Astrocyte (in vitro differentiated cells and primary cell): ENCODE measurements at regions not wholly inside any gene's neighbourhood (a gene's known extent, or its start where the extent isn't known, plus 50 kb on each side); places are given as distances from the start of the nearest gene placed in this dataset.
A peak's percentile ranks its signal among the peaks of the same experiment; 100 is the strongest.

Experiments
- DNase-seq: peaks from one replicate; pipeline ENCODE4 v3.0.0-alpha.2; 2010; ENCODE audit warnings: low read depth
- FAIRE-seq: peaks from 2 replicates; lab custom pipeline; 2011; peaks lifted over from hg19 to GRCh38; lab: Jason Lieb, UNC
- H2AFZ ChIP-seq: 2 replicates; pipeline ENCODE4 v1.6.0; 2012; ENCODE audit warnings: low read depth, low read length, inconsistent platforms
- H3K27ac ChIP-seq: 2 replicates; pipeline ENCODE4 v1.5.1; 2011; ENCODE audit warnings: low read depth, low read length, inconsistent platforms
- H3K27me3 ChIP-seq: 2 replicates; pipeline ENCODE4 v1.6.0; 2011; ENCODE audit warnings: low read length, inconsistent platforms; ENCODE audit not compliant: insufficient read depth
- H3K36me3 ChIP-seq: 2 replicates; pipeline ENCODE4 v1.5.1; 2011; ENCODE audit warnings: low read length, inconsistent platforms; ENCODE audit not compliant: insufficient read depth
- H3K4me1 ChIP-seq: 2 replicates; pipeline ENCODE4 v1.5.1; 2011; ENCODE audit warnings: low read length, inconsistent platforms; ENCODE audit not compliant: insufficient read depth
- H3K4me2 ChIP-seq: 2 replicates; pipeline ENCODE4 v1.6.0; 2012; ENCODE audit warnings: low read length, inconsistent platforms
- H3K4me3 ChIP-seq: 2 replicates; pipeline ENCODE4 v1.5.1; 2011; ENCODE audit warnings: low read depth, mild to moderate bottlenecking, low read length, inconsistent platforms; ENCODE audit not compliant: insufficient read depth
- H3K79me2 ChIP-seq: 2 replicates; pipeline ENCODE4 v1.6.0; 2012; ENCODE audit warnings: mild to moderate bottlenecking, low read length, inconsistent platforms; ENCODE audit not compliant: insufficient read depth
- H3K9ac ChIP-seq: 2 replicates; pipeline ENCODE4 v1.6.0; 2012; ENCODE audit warnings: mild to moderate bottlenecking, low read length, inconsistent platforms
- H3K9me3 ChIP-seq: 2 replicates; pipeline ENCODE4 v1.5.1; 2012; ENCODE audit warnings: low read depth, mild to moderate bottlenecking, low read length, inconsistent platforms; ENCODE audit not compliant: insufficient read depth
- H4K20me1 ChIP-seq: 2 replicates; pipeline ENCODE4 v1.6.0; 2012; ENCODE audit warnings: low read length, inconsistent platforms; ENCODE audit not compliant: insufficient read depth
- H3K27ac Mint-ChIP-seq: one replicate; pipeline ENCODE4 v1.8.0; 2021; ENCODE audit warnings: mild to moderate bottlenecking, mixed read lengths; ENCODE audit not compliant: unreplicated experiment
- H3K27me3 Mint-ChIP-seq: one replicate; pipeline ENCODE4 v1.8.0; 2021; ENCODE audit warnings: low read depth, mixed read lengths; ENCODE audit not compliant: unreplicated experiment
- H3K36me3 Mint-ChIP-seq: one replicate; pipeline ENCODE4 v1.8.0; 2021; ENCODE audit warnings: low read depth, mixed read lengths; ENCODE audit not compliant: unreplicated experiment
- H3K4me1 Mint-ChIP-seq: one replicate; pipeline ENCODE4 v1.8.0; 2021; ENCODE audit warnings: low read depth, mixed read lengths; ENCODE audit not compliant: unreplicated experiment
- H3K4me3 Mint-ChIP-seq: one replicate; pipeline ENCODE4 v1.8.0; 2021; ENCODE audit warnings: mild to moderate bottlenecking, moderate library complexity, mixed read lengths; ENCODE audit not compliant: unreplicated experiment
- H3K9me3 Mint-ChIP-seq: one replicate; pipeline ENCODE4 v1.8.0; 2021; ENCODE audit warnings: mild to moderate bottlenecking, mixed read lengths; ENCODE audit not compliant: unreplicated experiment
- CTCF ChIP-seq: IDR thresholded peaks from 2 replicates; pipeline ENCODE4 v1.5.1; 2011; ENCODE audit warnings: low read depth, mild to moderate bottlenecking, inconsistent platforms, low read length, moderate library complexity; ENCODE audit not compliant: insufficient read depth
- EZH2 ChIP-seq: IDR thresholded peaks from 2 replicates; pipeline ENCODE4 v1.6.1; 2012; ENCODE audit warnings: mild to moderate bottlenecking, low read length, inconsistent platforms; ENCODE audit not compliant: insufficient read depth

- Histone ChIP-seq H3K79me2 (no peaks in the 10 kb centered on the region), H3K36me3 (no peaks in the 10 kb centered on the region), H3K4me3 (no peak overlapping the region), H3K27ac (no peak overlapping the region), H4K20me1 (no peaks in the 10 kb centered on the region), H3K9me3 (no peaks in the 10 kb centered on the region), H3K4me2 (no peak overlapping the region), H3K4me1 (peaks cover 9% of the 10 kb centered on the region), H2AFZ (no peak overlapping the region), H3K27me3 (no peaks in the 10 kb centered on the region), H3K9ac (no peak overlapping the region)
- FAIRE-seq, result no peak
- Mint-ChIP-seq H3K27ac (no peak overlapping the region), H3K9me3 (peaks cover 1% of the 10 kb centered on the region), H3K27me3 (no peaks in the 10 kb centered on the region), H3K36me3 (no peaks in the 10 kb centered on the region), H3K4me1 (peaks cover 5% of the 10 kb centered on the region), H3K4me3 (no peak overlapping the region)
- TF ChIP-seq CTCF, result no peak
- TF ChIP-seq EZH2, result no peak
- no peak for DNase-seq
Observed at GRCh38 chr4:158099686-158100085, 73.1 kb downstream of the GASK1B start.

GRCh38 chr4:158098802-158099201 is 74.0 kb downstream of the GASK1B start:
- FAIRE-seq (no peak), DNase-seq (no peak)
- H3K36me3 Mint-ChIP-seq, result no peaks in the 10 kb centered on the region
- H3K4me3 Mint-ChIP-seq, result no peak overlapping the region
- no peak overlapping the region for H3K4me3 ChIP-seq
- H3K27me3 Mint-ChIP-seq, result no peaks in the 10 kb centered on the region
- no peak overlapping the region for H3K4me2 ChIP-seq
- no peaks in the 10 kb centered on the region for H3K36me3 ChIP-seq
- H3K9ac ChIP-seq, result no peak overlapping the region
- H4K20me1 ChIP-seq, result no peaks in the 10 kb centered on the region
- no peak overlapping the region for H3K27ac Mint-ChIP-seq
- H2AFZ ChIP-seq, result no peak overlapping the region
- no peaks in the 10 kb centered on the region for H3K27me3 ChIP-seq
- peaks cover 12% of the 10 kb centered on the region for H3K4me1 Mint-ChIP-seq
- peaks cover 1% of the 10 kb centered on the region for H3K9me3 Mint-ChIP-seq
- H3K9me3 ChIP-seq, result no peaks in the 10 kb centered on the region
- peaks cover 18% of the 10 kb centered on the region for H3K4me1 ChIP-seq
- TF ChIP-seq EZH2, result no peak
- TF ChIP-seq CTCF, result no peak
- H3K79me2 ChIP-seq, result no peaks in the 10 kb centered on the region
- H3K27ac ChIP-seq, result no peak overlapping the region

GRCh38 chr4:158094413-158095134 is 78.3 kb downstream of the GASK1B start:
- Histone ChIP-seq H3K36me3 (no peaks in the 10 kb centered on the region), H3K4me3 (no peak overlapping the region), H3K79me2 (no peaks in the 10 kb centered on the region), H3K9me3 (no peaks in the 10 kb centered on the region), H4K20me1 (no peaks in the 10 kb centered on the region), H2AFZ (no peak overlapping the region), H3K4me2 (peak overlapping the region; percentile 59), H3K27me3 (no peaks in the 10 kb centered on the region), H3K27ac (peak overlapping the region; percentile 69), H3K9ac (peak overlapping the region; percentile 51), H3K4me1 (peaks cover 20% of the 10 kb centered on the region)
- DNase-seq (peak; percentile 96), FAIRE-seq (no peak)
- H3K36me3 Mint-ChIP-seq, result no peaks in the 10 kb centered on the region
- H3K27me3 Mint-ChIP-seq, result no peaks in the 10 kb centered on the region
- no peak for TF ChIP-seq EZH2
- no peak for TF ChIP-seq CTCF
- H3K9me3 Mint-ChIP-seq, result peaks cover 1% of the 10 kb centered on the region
- H3K4me3 Mint-ChIP-seq, result no peak overlapping the region
- peaks cover 14% of the 10 kb centered on the region for H3K4me1 Mint-ChIP-seq
- peak overlapping the region; percentile 82 for H3K27ac Mint-ChIP-seq
